H9 (cell line): ENCODE measurements at regions not wholly inside any gene's neighbourhood (a gene's known extent, or its start where the extent isn't known, plus 50 kb on each side); places are given as distances from the start of the nearest gene placed in this dataset.

Source experiments
- DNase-seq: peaks from one replicate; pipeline ENCODE4 v3.0.0-alpha.2; 2017
- H2AFZ ChIP-seq: one replicate; pipeline ENCODE4 v1.6.1; 2013; ENCODE audit warnings: mild to moderate bottlenecking, low read length, control low read depth, moderate library complexity
- H2AK5ac ChIP-seq: 2 replicates; pipeline ENCODE4 v1.6.1; 2013; ENCODE audit warnings: low read length, control low read depth, mixed read lengths; ENCODE audit not compliant: insufficient read length
- H2BK120ac ChIP-seq: one replicate; pipeline ENCODE4 v1.6.1; 2013; ENCODE audit warnings: low read depth, mild to moderate bottlenecking, low read length, control low read depth, inconsistent platforms; ENCODE audit not compliant: poor library complexity, severe bottlenecking
- H2BK12ac ChIP-seq: 2 replicates; pipeline ENCODE4 v1.6.1; 2013; ENCODE audit warnings: low read length, control low read depth, mixed read lengths, low read depth; ENCODE audit not compliant: insufficient read length
- H2BK15ac ChIP-seq: 2 replicates; pipeline ENCODE4 v1.6.1; 2013; ENCODE audit warnings: low read depth, low read length, control low read depth
- H2BK20ac ChIP-seq: one replicate; pipeline ENCODE4 v1.6.1; 2013; ENCODE audit warnings: low read depth, mild to moderate bottlenecking, low read length, control low read depth, inconsistent platforms; ENCODE audit not compliant: poor library complexity, severe bottlenecking
- H2BK5ac ChIP-seq: 2 replicates; pipeline ENCODE4 v1.6.1; 2013; ENCODE audit warnings: low read length, control low read depth, mixed read lengths; ENCODE audit not compliant: insufficient read length
- H3K14ac ChIP-seq: 2 replicates; pipeline ENCODE4 v1.6.1; 2013; ENCODE audit warnings: low read length, control low read depth; ENCODE audit not compliant: insufficient read depth
- H3K18ac ChIP-seq: 2 replicates; pipeline ENCODE4 v1.6.1; 2013; ENCODE audit warnings: low read depth, mild to moderate bottlenecking, mixed read lengths, low read length, control low read depth; ENCODE audit not compliant: insufficient read length
- H3K23ac ChIP-seq: 2 replicates; pipeline ENCODE4 v1.6.1; 2013; ENCODE audit warnings: low read length, control low read depth, mixed read lengths, low read depth; ENCODE audit not compliant: insufficient read length
- H3K23me2 ChIP-seq: 2 replicates; pipeline ENCODE4 v1.6.1; 2013; ENCODE audit warnings: low read depth, mild to moderate bottlenecking, mixed read lengths, low read length, control low read depth; ENCODE audit not compliant: insufficient read length, poor library complexity, severe bottlenecking
- H3K27ac ChIP-seq: 2 replicates; pipeline ENCODE4 v1.5.1; 2013; ENCODE audit warnings: low read length, control low read depth, mixed read lengths, low read depth; ENCODE audit not compliant: insufficient read length
- H3K27me3 ChIP-seq: 2 replicates; pipeline ENCODE4 v1.6.1; 2013; ENCODE audit warnings: low read length, control low read depth, inconsistent platforms; ENCODE audit not compliant: insufficient read depth
- H3K4ac ChIP-seq: 2 replicates; pipeline ENCODE4 v1.6.1; 2013; ENCODE audit warnings: low read depth, mild to moderate bottlenecking, control low read depth, inconsistent platforms, low read length, moderate library complexity
- H3K4me1 ChIP-seq: 2 replicates; pipeline ENCODE4 v1.6.1; 2013; ENCODE audit warnings: low read length, control low read depth, inconsistent platforms; ENCODE audit not compliant: insufficient read depth
- H3K4me2 ChIP-seq: 2 replicates; pipeline ENCODE4 v1.6.1; 2013; ENCODE audit warnings: low read length, control low read depth, mixed read lengths; ENCODE audit not compliant: insufficient read length, insufficient read depth
- H3K56ac ChIP-seq: 2 replicates; pipeline ENCODE4 v1.6.1; 2013; ENCODE audit warnings: low read depth, mild to moderate bottlenecking, mixed read lengths, low read length, control low read depth; ENCODE audit not compliant: insufficient read length
- H3K79me1 ChIP-seq: 2 replicates; pipeline ENCODE4 v1.6.1; 2013; ENCODE audit warnings: low read depth, mild to moderate bottlenecking, moderate library complexity, low read length, control low read depth, inconsistent platforms; ENCODE audit not compliant: insufficient read depth, poor library complexity, severe bottlenecking
- H3K79me2 ChIP-seq: 2 replicates; pipeline ENCODE4 v1.6.1; 2013; ENCODE audit warnings: low read length, control low read depth, inconsistent platforms; ENCODE audit not compliant: insufficient read depth
- H3K9ac ChIP-seq: 2 replicates; pipeline ENCODE4 v1.6.1; 2013; ENCODE audit warnings: low read length, control low read depth, mixed read lengths; ENCODE audit not compliant: insufficient read length; ENCODE audit errors: extremely low read depth
- H3K9me3 ChIP-seq: one replicate; pipeline ENCODE4 v1.6.1; 2013; ENCODE audit warnings: low read depth, low read length, inconsistent platforms; ENCODE audit not compliant: control insufficient read depth
- H3T11ph ChIP-seq: one replicate; pipeline ENCODE4 v1.6.1; 2013; ENCODE audit warnings: mild to moderate bottlenecking, low read length, control low read depth, inconsistent platforms
- H4K20me1 ChIP-seq: one replicate; pipeline ENCODE4 v1.6.1; 2013; ENCODE audit not compliant: control insufficient read depth, insufficient read length, insufficient read depth
- H4K5ac ChIP-seq: 2 replicates; pipeline ENCODE4 v1.6.1; 2013; ENCODE audit warnings: low read depth, mild to moderate bottlenecking, mixed read lengths, low read length, control low read depth; ENCODE audit not compliant: insufficient read length
- H4K8ac ChIP-seq: replicated peaks from 2 replicates; pipeline ENCODE4 v1.6.1; 2013; ENCODE audit warnings: low read length, control low read depth, mixed read lengths, low read depth; ENCODE audit not compliant: insufficient read length
- H4K91ac ChIP-seq: 2 replicates; pipeline ENCODE4 v1.6.1; 2013; ENCODE audit warnings: low read depth, mild to moderate bottlenecking, moderate library complexity, mixed read lengths, low read length, control low read depth; ENCODE audit not compliant: insufficient read length
- H3K27ac Mint-ChIP-seq, 3 experiments: 2 replicates in 2 of 3; 3 replicates in 1 of 3; pipeline ENCODE4 v1.8.0; 2020 to 2021; ENCODE audit warnings: mixed read lengths in 3 of 3, mild to moderate bottlenecking in 1 of 3, moderate library complexity in 1 of 3
- H3K27me3 Mint-ChIP-seq: 2 replicates; pipeline ENCODE4 v1.8.0; 2021; ENCODE audit warnings: low read depth, mild to moderate bottlenecking, moderate library complexity, mixed read lengths
- H3K36me3 Mint-ChIP-seq, 3 experiments: 2 replicates in 2 of 3; 3 replicates in 1 of 3; pipeline ENCODE4 v1.8.0; 2020 to 2021; ENCODE audit warnings: low read depth in 3 of 3, mixed read lengths in 3 of 3; ENCODE audit not compliant: insufficient read depth in 1 of 3
- H3K4me1 Mint-ChIP-seq, 2 experiments: 2 replicates each; pipeline ENCODE4 v1.8.0; 2020; ENCODE audit warnings: mixed read lengths in 2 of 2
- H3K4me3 Mint-ChIP-seq, 2 experiments: 2 replicates in 1 of 2; 3 replicates in 1 of 2; pipeline ENCODE4 v1.8.0; 2020 to 2021; ENCODE audit warnings: mild to moderate bottlenecking in 2 of 2, mixed read lengths in 2 of 2, moderate library complexity in 1 of 2
- H3K9me3 Mint-ChIP-seq, 2 experiments: 2 replicates in 1 of 2; 3 replicates in 1 of 2; pipeline ENCODE4 v1.8.0; 2020; ENCODE audit warnings: mild to moderate bottlenecking in 2 of 2, mixed read lengths in 2 of 2, moderate library complexity in 1 of 2
- WGBS: extraction: QIAGEN DNeasy Blood & Tissue Kit; methylation state at CpG from one replicate; pipeline ENCODE4 v1.1.7; 2013; ENCODE audit warnings: missing lambda C conversion rate, low lambda C conversion rate, mixed read lengths; ENCODE audit not compliant: insufficient read length; ENCODE audit errors: extremely low coverage; 5-methylcytosine and 5-hydroxymethylcytosine counted together
- TF ChIP-seq, protein P1 (sequence below): fragments of 200-600 bp; sonication (generic); conservative IDR thresholded peaks from 3 replicates; pipeline ENCODE4 v1.8.0; 2021; ENCODE audit warnings: antibody characterized with exemption, mild to moderate bottlenecking

GRCh38 chr4:17066972-17067371, 168.5 kb upstream of the LDB2 start:
- no CpG with 5 or more reads among the region's 4 CpGs for WGBS
- Histone ChIP-seq H2BK20ac (no peak overlapping the region), H3K18ac (no peak overlapping the region), H3K4ac (no peak overlapping the region), H3K79me2 (no peaks in the 10 kb centered on the region), H4K8ac (no peak overlapping the region), H3K23me2 (no peaks in the 10 kb centered on the region), H3K27me3 (no peaks in the 10 kb centered on the region; the same call in 1 of the 2 replicates), H3K9ac (no peak overlapping the region), H3K4me1 (no peaks in the 10 kb centered on the region), H2BK15ac (no peak overlapping the region), H3K27ac (no peak overlapping the region), H2BK12ac (no peak overlapping the region), H3T11ph (no peak overlapping the region), H4K5ac (no peak overlapping the region), H2BK5ac (no peak overlapping the region), H4K91ac (no peak overlapping the region), H4K20me1 (no peaks in the 10 kb centered on the region), H3K9me3 (no peaks in the 10 kb centered on the region), H2AK5ac (no peak overlapping the region), H3K14ac (no peak overlapping the region), H3K23ac (no peak overlapping the region), H2BK120ac (no peak overlapping the region), H3K56ac (no peak overlapping the region), H2AFZ (no peak overlapping the region), H3K79me1 (no peaks in the 10 kb centered on the region), H3K4me2 (no peak overlapping the region)
- no peak overlapping the region for H3K4me3 Mint-ChIP-seq
- no peaks in the 10 kb centered on the region; a peak in 1 of 7 replicates for H3K36me3 Mint-ChIP-seq
- TF ChIP-seq, protein P1, sequence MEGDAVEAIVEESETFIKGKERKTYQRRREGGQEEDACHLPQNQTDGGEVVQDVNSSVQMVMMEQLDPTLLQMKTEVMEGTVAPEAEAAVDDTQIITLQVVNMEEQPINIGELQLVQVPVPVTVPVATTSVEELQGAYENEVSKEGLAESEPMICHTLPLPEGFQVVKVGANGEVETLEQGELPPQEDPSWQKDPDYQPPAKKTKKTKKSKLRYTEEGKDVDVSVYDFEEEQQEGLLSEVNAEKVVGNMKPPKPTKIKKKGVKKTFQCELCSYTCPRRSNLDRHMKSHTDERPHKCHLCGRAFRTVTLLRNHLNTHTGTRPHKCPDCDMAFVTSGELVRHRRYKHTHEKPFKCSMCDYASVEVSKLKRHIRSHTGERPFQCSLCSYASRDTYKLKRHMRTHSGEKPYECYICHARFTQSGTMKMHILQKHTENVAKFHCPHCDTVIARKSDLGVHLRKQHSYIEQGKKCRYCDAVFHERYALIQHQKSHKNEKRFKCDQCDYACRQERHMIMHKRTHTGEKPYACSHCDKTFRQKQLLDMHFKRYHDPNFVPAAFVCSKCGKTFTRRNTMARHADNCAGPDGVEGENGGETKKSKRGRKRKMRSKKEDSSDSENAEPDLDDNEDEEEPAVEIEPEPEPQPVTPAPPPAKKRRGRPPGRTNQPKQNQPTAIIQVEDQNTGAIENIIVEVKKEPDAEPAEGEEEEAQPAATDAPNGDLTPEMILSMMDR: no peak
- no peaks in the 10 kb centered on the region for H3K9me3 Mint-ChIP-seq
- H3K27ac Mint-ChIP-seq: no peak overlapping the region
- peaks cover 1% of the 10 kb centered on the region for H3K27me3 Mint-ChIP-seq
- no peak for DNase-seq
- 0 out of 4 replicates have a peak, but pooled peaks cover 0 to 2% of the 10 kb centered on the region in 2 experiments for H3K4me1 Mint-ChIP-seq
